ENCODE measurements at regions not wholly inside any gene's neighbourhood (a gene's known extent, or its start where the extent isn't known, plus 50 kb on each side); places are given as distances from the start of the nearest gene placed in this dataset.

DNA sequence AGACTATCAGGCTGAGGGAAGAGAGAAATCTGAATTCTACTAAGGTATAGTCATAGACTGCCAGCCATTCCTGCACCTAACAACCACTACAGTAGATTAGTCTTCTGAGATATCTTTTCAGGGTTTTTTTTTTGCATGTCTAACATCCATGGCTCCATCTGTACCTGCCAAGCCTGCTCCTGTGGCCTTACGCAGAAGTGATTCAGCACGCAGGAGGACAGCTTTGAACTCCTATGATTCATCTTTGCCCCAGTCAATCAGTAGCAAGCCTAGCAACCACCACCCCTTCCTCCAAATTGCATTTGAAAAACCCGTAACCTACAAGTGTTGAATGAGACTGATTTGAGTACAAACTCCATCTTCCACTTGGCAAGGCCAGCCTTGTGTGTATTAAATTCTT is 520.7 kb upstream of the HS3ST1 start:
- TF ChIP-seq TAF1 (IDR thresholded peaks at IDR 0.05; ENCODE audit: borderline replicate concordance, insufficient read depth, low read length) (no peak), POLR2AphosphoS5 (IDR thresholded peaks at IDR 0.05; ENCODE audit: low read depth, low read length) (no peak), SIN3A (IDR thresholded peaks at IDR 0.05; ENCODE audit: borderline replicate concordance, insufficient read depth, low read length) (no peak), FOXP2 (optimal IDR thresholded peaks at IDR 0.05; ENCODE audit: borderline replicate concordance, extremely low read depth, extremely low read length, insufficient read depth) (no peak)
- TF ChIP-seq, protein P1, sequence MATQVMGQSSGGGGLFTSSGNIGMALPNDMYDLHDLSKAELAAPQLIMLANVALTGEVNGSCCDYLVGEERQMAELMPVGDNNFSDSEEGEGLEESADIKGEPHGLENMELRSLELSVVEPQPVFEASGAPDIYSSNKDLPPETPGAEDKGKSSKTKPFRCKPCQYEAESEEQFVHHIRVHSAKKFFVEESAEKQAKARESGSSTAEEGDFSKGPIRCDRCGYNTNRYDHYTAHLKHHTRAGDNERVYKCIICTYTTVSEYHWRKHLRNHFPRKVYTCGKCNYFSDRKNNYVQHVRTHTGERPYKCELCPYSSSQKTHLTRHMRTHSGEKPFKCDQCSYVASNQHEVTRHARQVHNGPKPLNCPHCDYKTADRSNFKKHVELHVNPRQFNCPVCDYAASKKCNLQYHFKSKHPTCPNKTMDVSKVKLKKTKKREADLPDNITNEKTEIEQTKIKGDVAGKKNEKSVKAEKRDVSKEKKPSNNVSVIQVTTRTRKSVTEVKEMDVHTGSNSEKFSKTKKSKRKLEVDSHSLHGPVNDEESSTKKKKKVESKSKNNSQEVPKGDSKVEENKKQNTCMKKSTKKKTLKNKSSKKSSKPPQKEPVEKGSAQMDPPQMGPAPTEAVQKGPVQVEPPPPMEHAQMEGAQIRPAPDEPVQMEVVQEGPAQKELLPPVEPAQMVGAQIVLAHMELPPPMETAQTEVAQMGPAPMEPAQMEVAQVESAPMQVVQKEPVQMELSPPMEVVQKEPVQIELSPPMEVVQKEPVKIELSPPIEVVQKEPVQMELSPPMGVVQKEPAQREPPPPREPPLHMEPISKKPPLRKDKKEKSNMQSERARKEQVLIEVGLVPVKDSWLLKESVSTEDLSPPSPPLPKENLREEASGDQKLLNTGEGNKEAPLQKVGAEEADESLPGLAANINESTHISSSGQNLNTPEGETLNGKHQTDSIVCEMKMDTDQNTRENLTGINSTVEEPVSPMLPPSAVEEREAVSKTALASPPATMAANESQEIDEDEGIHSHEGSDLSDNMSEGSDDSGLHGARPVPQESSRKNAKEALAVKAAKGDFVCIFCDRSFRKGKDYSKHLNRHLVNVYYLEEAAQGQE (IDR thresholded peaks at IDR 0.05; ENCODE audit: insufficient read depth in 1 of 2, low read depth in 2 of 2, low read length in 2 of 2): no peak
